C4-2B (cell line): ENCODE measurements at regions not wholly inside any gene's neighbourhood (a gene's known extent, or its start where the extent isn't known, plus 50 kb on each side); places are given as distances from the start of the nearest gene placed in this dataset.

Source experiments
- CTCF ChIP-seq: fragments of 450-650 bp; conservative IDR thresholded peaks from 2 replicates; pipeline ENCODE4 v1.5.1; 2017; ENCODE audit warnings: mild to moderate bottlenecking
- ZFX ChIP-seq: fragments of 450-650 bp; IDR thresholded peaks from 2 replicates; pipeline ENCODE4 v1.6.1; 2017

- TF ChIP-seq CTCF (no peak), ZFX (no peak)
These were observed 544.2 kb upstream of the KLF12 start for GRCh38 chr13:74678308-74678965.
